ENCODE measurements at regions not wholly inside any gene's neighbourhood (a gene's known extent, or its start where the extent isn't known, plus 50 kb on each side); places are given as distances from the start of the nearest gene placed in this dataset.
A peak's percentile ranks its signal among the peaks of the same experiment; 100 is the strongest.

GRCh38 chr17:14776791-14777190 lies 475.9 kb downstream of the HS3ST3B1 start:
- no peak for TF ChIP-seq CTCF (IDR thresholded peaks at IDR 0.05; ENCODE audit: extremely low read depth, low read depth, low read length)
- Histone ChIP-seq H2AFZ (ENCODE audit: low read length) (no peak overlapping the region), H3K9me3 (ENCODE audit: low read depth, low read length) (no peaks in the 10 kb centered on the region), H3K27me3 (ENCODE audit: insufficient read depth, low read length) (no peaks in the 10 kb centered on the region), H3K4me2 (ENCODE audit: insufficient read depth, low read length) (no peak overlapping the region), H3K4me3 (ENCODE audit: insufficient read depth, low read length) (no peak overlapping the region), H3K27ac (ENCODE audit: low read depth, low read length) (peak overlapping the region; percentile 41), H3K36me3 (ENCODE audit: insufficient read depth, low read length) (no peaks in the 10 kb centered on the region), H3K79me2 (ENCODE audit: insufficient read depth, low read length) (no peaks in the 10 kb centered on the region), H4K20me1 (ENCODE audit: insufficient read depth, low read length) (no peaks in the 10 kb centered on the region), H3K4me1 (ENCODE audit: insufficient read depth, low read length) (peaks cover 28% of the 10 kb centered on the region)
- no peak for DNase-seq (ENCODE audit: insufficient read length, low spot score, missing footprints)

- Histone ChIP-seq H3K4me1 (ENCODE audit: insufficient read depth, low read length) (peaks cover 28% of the 10 kb centered on the region), H3K27ac (ENCODE audit: low read depth, low read length) (peak overlapping the region; percentile 41), H3K79me2 (ENCODE audit: insufficient read depth, low read length) (no peaks in the 10 kb centered on the region), H3K4me3 (ENCODE audit: insufficient read depth, low read length) (peak overlapping the region; percentile 32), H3K36me3 (ENCODE audit: insufficient read depth, low read length) (no peaks in the 10 kb centered on the region), H4K20me1 (ENCODE audit: insufficient read depth, low read length) (no peaks in the 10 kb centered on the region), H3K4me2 (ENCODE audit: insufficient read depth, low read length) (peak overlapping the region; percentile 74), H2AFZ (ENCODE audit: low read length) (peak overlapping the region; percentile 20), H3K27me3 (ENCODE audit: insufficient read depth, low read length) (no peaks in the 10 kb centered on the region), H3K9me3 (ENCODE audit: low read depth, low read length) (no peaks in the 10 kb centered on the region)
- peak; percentile 75 for DNase-seq (ENCODE audit: insufficient read length, low spot score, missing footprints)
- TF ChIP-seq CTCF (IDR thresholded peaks at IDR 0.05; ENCODE audit: extremely low read depth, low read depth, low read length): no peak
Measured at GRCh38 chr17:14775731-14776492, 475.0 kb downstream of the HS3ST3B1 start.

GRCh38 chr17:14774774-14775173 lies 473.9 kb downstream of the HS3ST3B1 start:
- Histone ChIP-seq H3K27me3 (ENCODE audit: insufficient read depth, low read length) (no peaks in the 10 kb centered on the region), H3K27ac (ENCODE audit: low read depth, low read length) (no peak overlapping the region), H3K36me3 (ENCODE audit: insufficient read depth, low read length) (no peaks in the 10 kb centered on the region), H4K20me1 (ENCODE audit: insufficient read depth, low read length) (no peaks in the 10 kb centered on the region), H3K79me2 (ENCODE audit: insufficient read depth, low read length) (no peaks in the 10 kb centered on the region), H3K9me3 (ENCODE audit: low read depth, low read length) (no peaks in the 10 kb centered on the region), H3K4me3 (ENCODE audit: insufficient read depth, low read length) (no peak overlapping the region), H3K4me2 (ENCODE audit: insufficient read depth, low read length) (no peak overlapping the region), H3K4me1 (ENCODE audit: insufficient read depth, low read length) (peaks cover 28% of the 10 kb centered on the region), H2AFZ (ENCODE audit: low read length) (no peak overlapping the region)
- DNase-seq (ENCODE audit: insufficient read length, low spot score, missing footprints): no peak
- TF ChIP-seq CTCF (IDR thresholded peaks at IDR 0.05; ENCODE audit: extremely low read depth, low read depth, low read length): no peak

- H4K20me1 ChIP-seq (ENCODE audit: insufficient read depth, low read length): no peaks in the 10 kb centered on the region
- peaks cover 2% of the 10 kb centered on the region for H3K9me3 ChIP-seq (ENCODE audit: low read depth, low read length)
- no peaks in the 10 kb centered on the region for H3K79me2 ChIP-seq (ENCODE audit: insufficient read depth, low read length)
- H3K4me2 ChIP-seq (ENCODE audit: insufficient read depth, low read length): no peak overlapping the region
- no peak overlapping the region for H3K4me3 ChIP-seq (ENCODE audit: insufficient read depth, low read length)
- H3K27ac ChIP-seq (ENCODE audit: low read depth, low read length): no peak overlapping the region
- no peaks in the 10 kb centered on the region for H3K27me3 ChIP-seq (ENCODE audit: insufficient read depth, low read length)
- no peak overlapping the region for H2AFZ ChIP-seq (ENCODE audit: low read length)
- peaks cover 27% of the 10 kb centered on the region for H3K4me1 ChIP-seq (ENCODE audit: insufficient read depth, low read length)
- H3K36me3 ChIP-seq (ENCODE audit: insufficient read depth, low read length): no peaks in the 10 kb centered on the region
- no peak for DNase-seq (ENCODE audit: insufficient read length, low spot score, missing footprints)
- TF ChIP-seq CTCF (IDR thresholded peaks at IDR 0.05; ENCODE audit: extremely low read depth, low read depth, low read length): no peak
Measured at GRCh38 chr17:14772776-14773175, 471.9 kb downstream of the HS3ST3B1 start.
